ENCODE measurements at regions not wholly inside any gene's neighbourhood (a gene's known extent, or its start where the extent isn't known, plus 50 kb on each side); places are given as distances from the start of the nearest gene placed in this dataset.
"Not testable (repeated sequence)": the region's sequence is repeated elsewhere in the genome, so short reads cannot be mapped to it uniquely, and the experiment has no call there.

DNA sequence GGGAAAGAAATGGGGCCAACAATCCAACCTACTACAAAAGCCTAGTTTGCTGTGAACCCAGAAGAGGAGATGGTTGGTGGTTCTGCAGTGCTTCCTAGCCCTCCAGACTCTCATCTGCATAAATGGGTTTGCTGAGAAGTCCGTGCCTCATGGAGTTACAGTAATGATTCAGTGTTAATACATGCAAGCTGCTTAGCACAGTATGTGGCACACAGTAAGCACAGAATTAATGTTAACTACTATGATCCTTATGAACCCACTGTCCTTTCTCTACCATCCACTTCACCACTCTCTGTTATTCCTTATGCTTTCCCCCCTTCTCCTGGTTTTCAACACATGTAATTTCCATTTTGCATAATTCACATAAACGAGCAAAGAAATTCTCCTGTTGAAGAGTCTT lies 100.0 kb downstream of the ACTBL2 start:
- H3K4me3 Mint-ChIP-seq = no peak overlapping the region
- no peak for ATAC-seq (replicated peaks)
- H3K36me3 Mint-ChIP-seq (ENCODE audit: insufficient read depth) = no peaks in the 10 kb centered on the region
- no peaks in the 10 kb centered on the region for H3K4me1 Mint-ChIP-seq (ENCODE audit: low read depth in 2 of 2)
- H3K27me3 Mint-ChIP-seq = peaks cover 0 to 18% of the 10 kb centered on the region in 2 donors
- H3K9me3 Mint-ChIP-seq = peaks cover 0 to 1% of the 10 kb centered on the region in 2 donors
- DNase-seq = no peak
- no peak overlapping the region for H3K27ac Mint-ChIP-seq

- ATAC-seq (replicated peaks) = no peak
- Mint-ChIP-seq H3K4me1 (ENCODE audit: low read depth in 2 of 2) (no peaks in the 10 kb centered on the region), H3K27me3 (peaks cover 6 to 9% of the 10 kb centered on the region in 2 donors), H3K27ac (no peak overlapping the region), H3K4me3 (no peak overlapping the region), H3K9me3 (peaks cover 0 to 1% of the 10 kb centered on the region in 2 donors), H3K36me3 (ENCODE audit: insufficient read depth) (no peaks in the 10 kb centered on the region)
- no peak for DNase-seq
Measured at GRCh38 chr5:57370376-57370775, 112.2 kb downstream of the ACTBL2 start.

DNA sequence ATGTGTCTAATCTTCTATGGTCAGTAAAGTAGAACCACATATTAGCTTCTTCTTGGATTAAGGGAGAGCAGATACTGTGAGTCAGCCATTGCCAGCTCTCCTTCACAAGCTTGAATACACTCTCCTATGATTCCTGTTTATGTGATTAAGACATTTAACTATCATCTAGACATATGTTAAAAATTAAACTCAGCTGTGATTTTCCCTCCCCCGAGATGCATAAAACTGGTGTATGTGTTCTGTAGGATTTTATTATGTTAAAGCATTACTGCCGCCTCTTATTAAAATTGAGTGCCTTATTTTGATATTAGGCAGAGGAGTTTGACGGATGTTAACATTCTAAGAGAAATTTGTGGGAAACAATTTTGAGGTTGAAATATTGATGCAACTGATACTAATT lies 114.6 kb downstream of the ACTBL2 start:
- no peak for ATAC-seq (replicated peaks)
- no peaks in the 10 kb centered on the region for H3K36me3 Mint-ChIP-seq (ENCODE audit: insufficient read depth)

GRCh38 chr5:57366744-57367143 lies 115.9 kb downstream of the ACTBL2 start:
- no peak for ATAC-seq (replicated peaks)
- Mint-ChIP-seq H3K9me3 (no peaks in the 10 kb centered on the region), H3K4me1 (ENCODE audit: low read depth in 2 of 2) (no peaks in the 10 kb centered on the region), H3K27me3 (peaks cover 0 to 3% of the 10 kb centered on the region in 2 donors), H3K36me3 (ENCODE audit: insufficient read depth) (no peaks in the 10 kb centered on the region), H3K27ac (no peak overlapping the region), H3K4me3 (no peak overlapping the region)
- no peak for DNase-seq

More for the DNA sequence above, 114.6 kb downstream of the ACTBL2 start:
- Mint-ChIP-seq H3K9me3 (peaks cover 0 to 1% of the 10 kb centered on the region in 2 donors), H3K4me1 (ENCODE audit: low read depth in 2 of 2) (no peaks in the 10 kb centered on the region), H3K4me3 (no peak overlapping the region), H3K27ac (no peak overlapping the region), H3K27me3 (peaks cover 5 to 9% of the 10 kb centered on the region in 2 donors)
- DNase-seq = no peak

- no peaks in the 10 kb centered on the region for H3K27me3 Mint-ChIP-seq
- no peak overlapping the region for H3K27ac Mint-ChIP-seq
- no peaks in the 10 kb centered on the region for H3K36me3 Mint-ChIP-seq (ENCODE audit: insufficient read depth)
- H3K4me3 Mint-ChIP-seq = no peak overlapping the region
- H3K9me3 Mint-ChIP-seq = no peaks in the 10 kb centered on the region
- ATAC-seq (replicated peaks) = no peak
- DNase-seq = no peak
- no peaks in the 10 kb centered on the region for H3K4me1 Mint-ChIP-seq (ENCODE audit: low read depth in 2 of 2)
Measured at GRCh38 chr5:57362951-57363350, 119.7 kb downstream of the ACTBL2 start.

DNA sequence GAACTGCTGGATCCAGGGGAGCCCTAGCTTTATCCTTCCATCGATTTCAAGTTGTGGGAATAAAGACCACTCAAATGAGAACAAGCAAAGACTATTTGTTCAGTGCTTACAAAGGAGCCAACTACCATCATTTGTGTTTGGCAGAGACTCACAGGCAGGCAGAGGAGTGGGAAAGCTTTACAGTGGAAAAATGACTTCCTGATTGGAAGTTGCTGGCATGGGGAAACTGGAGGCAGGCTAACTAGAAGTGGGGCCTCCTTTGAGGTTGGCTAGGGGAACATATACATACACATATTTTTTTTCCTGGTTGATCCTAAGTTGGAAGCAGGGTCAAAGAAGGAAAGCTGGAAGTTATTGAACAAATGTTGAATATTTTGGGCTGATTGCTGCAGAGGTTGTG lies 121.7 kb downstream of the ACTBL2 start:
- DNase-seq = no peak

DNA sequence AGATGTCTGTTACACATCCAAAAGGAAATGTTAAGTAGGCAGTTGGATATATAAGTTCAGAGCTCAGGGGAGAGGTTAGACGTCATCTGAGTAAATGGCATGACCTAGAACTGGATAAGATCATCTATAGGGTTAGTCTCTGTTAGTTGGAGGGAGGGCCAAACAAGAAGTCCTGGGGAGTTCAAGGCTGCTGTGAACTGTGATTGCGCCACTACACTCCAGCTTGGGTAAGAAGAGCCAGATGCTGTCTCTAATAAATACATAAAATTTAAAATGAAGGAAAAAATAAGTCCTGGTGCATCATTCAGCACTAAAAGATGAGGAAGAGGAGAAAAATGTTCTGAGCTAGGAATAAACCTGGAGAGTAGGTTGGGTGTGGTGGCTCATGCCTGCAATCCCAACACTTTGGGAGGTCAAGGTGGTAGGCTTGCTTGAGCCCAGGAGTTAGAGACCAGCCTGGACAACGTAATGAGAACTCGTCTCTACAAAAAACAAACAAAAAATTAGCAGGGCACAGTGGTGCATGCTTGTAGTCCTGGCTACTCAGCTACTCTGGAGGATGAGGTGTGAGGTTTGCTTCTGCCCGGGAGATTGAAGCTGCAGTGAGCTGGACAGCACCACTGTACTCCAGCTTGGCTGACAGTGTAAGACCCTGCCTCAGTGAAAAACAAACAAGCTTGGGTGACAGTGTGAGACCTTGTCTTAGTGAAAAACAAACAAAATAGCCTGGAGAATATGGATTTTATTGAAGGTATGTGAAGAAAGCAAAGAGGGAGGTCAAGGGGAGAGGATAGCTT lies 123.6 kb downstream of the ACTBL2 start:
- no peak for ATAC-seq (replicated peaks)
- no peaks in the 10 kb centered on the region for H3K27me3 Mint-ChIP-seq
- H3K36me3 Mint-ChIP-seq (ENCODE audit: insufficient read depth) = no peaks in the 10 kb centered on the region
- no peaks in the 10 kb centered on the region for H3K9me3 Mint-ChIP-seq
- no peak for DNase-seq
- no peak overlapping the region for H3K27ac Mint-ChIP-seq
- no peaks in the 10 kb centered on the region for H3K4me1 Mint-ChIP-seq (ENCODE audit: low read depth in 2 of 2)
- H3K4me3 Mint-ChIP-seq = no peak overlapping the region

More for the DNA sequence above, 121.7 kb downstream of the ACTBL2 start:
- ATAC-seq (replicated peaks) = no peak
- H3K4me3 Mint-ChIP-seq = no peak overlapping the region
- no peaks in the 10 kb centered on the region for H3K4me1 Mint-ChIP-seq (ENCODE audit: low read depth in 2 of 2)
- H3K9me3 Mint-ChIP-seq = no peaks in the 10 kb centered on the region
- H3K27me3 Mint-ChIP-seq = no peaks in the 10 kb centered on the region
- H3K36me3 Mint-ChIP-seq (ENCODE audit: insufficient read depth) = no peaks in the 10 kb centered on the region
- H3K27ac Mint-ChIP-seq = no peak overlapping the region

GRCh38 chr5:57356850-57357249 lies 125.8 kb downstream of the ACTBL2 start:
- H3K9me3 Mint-ChIP-seq; DNase-seq; H3K4me1 Mint-ChIP-seq (ENCODE audit: low read depth in 2 of 2); ATAC-seq (replicated peaks); H3K4me3 Mint-ChIP-seq; H3K27ac Mint-ChIP-seq; H3K27me3 Mint-ChIP-seq; H3K36me3 Mint-ChIP-seq (ENCODE audit: insufficient read depth): not testable (repeated sequence)

- Mint-ChIP-seq H3K9me3 (peaks cover 2 to 6% of the 10 kb centered on the region in 2 donors), H3K36me3 (ENCODE audit: insufficient read depth) (peaks cover 3% of the 10 kb centered on the region), H3K27ac (no peak overlapping the region), H3K4me1 (ENCODE audit: low read depth in 2 of 2) (no peaks in the 10 kb centered on the region), H3K27me3 (peaks cover 6 to 23% of the 10 kb centered on the region in 2 donors), H3K4me3 (no peak overlapping the region)
- DNase-seq (no peak), ATAC-seq (replicated peaks) (no peak)
Measured at GRCh38 chr5:57349214-57349613, 133.4 kb downstream of the ACTBL2 start.

- Mint-ChIP-seq H3K27me3 (peaks cover 6 to 23% of the 10 kb centered on the region in 2 donors), H3K4me1 (ENCODE audit: low read depth in 2 of 2) (no peaks in the 10 kb centered on the region), H3K27ac (no peak overlapping the region), H3K36me3 (ENCODE audit: insufficient read depth) (peaks cover 3% of the 10 kb centered on the region), H3K9me3 (peaks cover 2 to 6% of the 10 kb centered on the region in 2 donors), H3K4me3 (no peak overlapping the region)
- no peak for ATAC-seq (replicated peaks)
- DNase-seq = no peak
Measured at GRCh38 chr5:57348376-57349140, 134.1 kb downstream of the ACTBL2 start.

- no peak for ATAC-seq (replicated peaks)
- no peak for DNase-seq
- H3K4me1 Mint-ChIP-seq (ENCODE audit: low read depth in 2 of 2) = no peaks in the 10 kb centered on the region
- H3K9me3 Mint-ChIP-seq = peaks cover 2 to 6% of the 10 kb centered on the region in 2 donors
- H3K27me3 Mint-ChIP-seq = peaks cover 24 to 33% of the 10 kb centered on the region in 2 donors
- H3K27ac Mint-ChIP-seq = no peak overlapping the region
- H3K4me3 Mint-ChIP-seq = no peak overlapping the region
- H3K36me3 Mint-ChIP-seq (ENCODE audit: insufficient read depth) = peaks cover 3% of the 10 kb centered on the region
Measured at GRCh38 chr5:57346328-57346727, 136.3 kb downstream of the ACTBL2 start.

- no peak overlapping the region for H3K4me3 Mint-ChIP-seq
- no peaks in the 10 kb centered on the region for H3K36me3 Mint-ChIP-seq (ENCODE audit: insufficient read depth)
- peaks cover 29 to 31% of the 10 kb centered on the region in 2 donors for H3K27me3 Mint-ChIP-seq
- no peak for ATAC-seq (replicated peaks)
- H3K27ac Mint-ChIP-seq = no peak overlapping the region
- peaks cover 0 to 6% of the 10 kb centered on the region in 2 donors for H3K9me3 Mint-ChIP-seq
- DNase-seq = no peak
- no peaks in the 10 kb centered on the region for H3K4me1 Mint-ChIP-seq (ENCODE audit: low read depth in 2 of 2)
Measured at GRCh38 chr5:57341380-57341979, 141.1 kb downstream of the ACTBL2 start.

GRCh38 chr5:57340681-57341080 lies 141.9 kb downstream of the ACTBL2 start:
- H3K27me3 Mint-ChIP-seq = peaks cover 29 to 31% of the 10 kb centered on the region in 2 donors
- no peak for DNase-seq
- no peak for ATAC-seq (replicated peaks)
- H3K27ac Mint-ChIP-seq = no peak overlapping the region
- H3K4me3 Mint-ChIP-seq = no peak overlapping the region
- no peaks in the 10 kb centered on the region for H3K36me3 Mint-ChIP-seq (ENCODE audit: insufficient read depth)
- H3K4me1 Mint-ChIP-seq (ENCODE audit: low read depth in 2 of 2) = no peaks in the 10 kb centered on the region
- H3K9me3 Mint-ChIP-seq = no peaks in the 10 kb centered on the region
